ENCODE measurements at regions not wholly inside any gene's neighbourhood (a gene's known extent, or its start where the extent isn't known, plus 50 kb on each side); places are given as distances from the start of the nearest gene placed in this dataset.

DNA sequence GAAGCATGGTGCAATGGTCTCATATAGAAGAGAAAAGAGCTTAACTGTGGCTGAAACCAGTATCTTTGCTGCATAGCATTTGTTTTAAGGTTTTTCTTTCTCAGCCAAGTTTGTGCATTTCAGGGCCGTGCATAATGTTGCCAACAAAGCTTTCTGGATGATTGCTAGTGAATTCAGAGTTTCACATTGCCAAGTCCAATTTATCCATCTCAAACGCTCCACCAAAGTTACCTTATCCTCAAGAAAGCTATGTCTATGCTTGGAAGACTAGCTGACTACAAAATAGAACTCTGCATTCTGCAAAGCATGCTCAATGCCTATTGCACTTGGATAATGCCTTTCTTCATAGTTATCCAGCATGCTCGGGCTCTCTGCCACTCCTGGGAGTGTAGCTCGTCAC lies 535.8 kb upstream of the SGCG start:
- no peak for DNase-seq (ENCODE audit: low read depth in 2 of 2)

- no peak for DNase-seq (ENCODE audit: low read depth in 2 of 2)
Measured at GRCh38 chr13:22647156-22647850, 533.5 kb upstream of the SGCG start.

DNA sequence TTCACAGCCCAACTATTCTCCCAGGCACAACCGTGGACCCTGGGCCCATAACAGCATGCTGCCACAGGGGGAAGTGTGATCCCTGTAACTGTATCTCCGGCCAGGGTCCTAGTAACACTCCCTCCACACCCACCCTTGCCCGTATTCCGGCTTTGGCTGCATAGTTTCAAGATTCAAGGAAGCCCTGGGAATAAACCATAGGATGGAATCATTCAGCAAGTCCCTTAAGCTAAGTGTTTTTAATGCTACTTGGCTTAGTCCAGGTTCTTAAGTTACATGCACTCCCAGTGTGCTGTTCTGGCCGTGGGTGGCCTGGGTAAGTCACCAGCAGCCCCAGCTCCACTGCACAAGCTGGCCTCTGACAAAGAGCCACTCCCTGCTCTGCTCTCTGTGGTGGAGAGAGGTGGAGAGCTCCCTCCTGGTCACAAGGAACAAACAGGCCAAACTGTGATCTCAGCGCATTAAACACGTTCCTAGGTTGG lies 532.4 kb upstream of the SGCG start:
- DNase-seq (ENCODE audit: low read depth in 2 of 2) = no peak

DNA sequence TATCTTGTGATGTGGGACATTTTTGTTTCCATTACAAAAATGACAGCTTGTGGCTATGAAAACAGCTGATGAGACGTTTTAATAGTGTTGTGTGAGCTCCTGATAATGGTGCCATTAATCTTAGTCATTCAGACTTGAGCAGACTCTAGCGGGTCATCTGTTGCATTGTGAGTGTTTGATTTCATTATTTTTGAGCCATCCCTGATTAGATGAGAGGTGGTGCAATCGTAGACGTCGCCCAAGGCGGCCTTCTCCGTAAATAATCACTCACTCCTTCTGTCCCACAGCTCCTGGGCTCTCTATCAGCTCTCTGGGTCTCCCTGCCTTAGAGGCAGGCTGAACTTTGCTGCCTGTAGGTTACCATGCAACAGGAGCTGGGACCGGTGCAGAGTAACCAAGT lies 528.0 kb upstream of the SGCG start:
- no peak for DNase-seq (ENCODE audit: low read depth in 2 of 2)

DNA sequence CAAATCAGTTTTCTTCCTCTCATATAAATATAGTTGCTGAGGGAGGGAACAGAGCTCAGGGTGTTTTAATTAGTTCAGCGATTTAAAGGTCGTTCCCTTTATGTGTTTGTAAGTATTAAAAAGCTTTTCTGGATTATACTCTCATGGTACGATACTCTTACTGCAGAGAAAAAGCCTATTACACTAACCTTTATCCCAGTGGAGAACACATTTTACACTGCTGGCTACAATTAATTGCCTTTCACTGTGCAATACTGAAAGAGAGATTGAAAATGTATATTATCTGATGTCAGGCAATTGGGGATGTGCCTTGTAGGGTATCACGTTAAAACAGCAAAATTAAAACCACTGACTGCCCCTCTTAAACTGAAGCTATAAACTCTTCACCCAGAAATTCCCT lies 526.9 kb upstream of the SGCG start:
- no peak for DNase-seq (ENCODE audit: low read depth in 2 of 2)

DNA sequence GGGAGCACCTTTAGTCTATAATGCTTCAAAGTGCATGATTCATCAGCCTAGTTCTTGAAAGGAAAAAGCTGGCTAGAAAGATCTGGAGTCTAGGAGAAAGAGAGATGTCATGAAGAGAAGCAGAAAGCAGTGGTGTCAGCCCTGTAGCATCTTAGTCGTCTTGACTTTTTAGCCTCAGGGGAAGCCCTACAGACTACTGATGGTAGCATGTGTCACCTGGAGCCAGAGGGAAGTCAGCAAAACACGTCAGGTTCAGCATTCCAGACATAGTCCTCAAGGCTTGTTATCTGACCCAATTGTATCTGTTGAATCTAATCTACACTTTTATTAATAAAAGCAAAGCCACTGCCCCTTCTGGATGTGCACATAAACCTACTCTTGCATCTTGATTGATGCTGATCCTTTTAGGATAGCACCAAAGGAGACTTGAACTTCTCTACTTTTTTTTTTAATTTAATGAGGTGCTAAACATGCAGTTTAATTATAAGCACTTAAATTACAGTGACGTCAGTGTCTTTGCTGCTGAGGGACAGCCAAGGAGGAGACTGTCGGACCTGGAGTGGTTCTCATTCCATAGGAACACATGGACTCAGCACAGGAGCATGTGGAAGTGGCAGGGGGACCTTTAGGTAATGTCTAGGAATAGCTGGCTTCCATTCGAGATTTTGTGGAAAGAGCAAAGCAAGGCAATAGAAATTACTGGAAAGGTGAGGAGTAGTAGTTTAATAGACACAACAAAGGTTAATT lies 525.5 kb upstream of the SGCG start:
- DNase-seq (ENCODE audit: low read depth in 2 of 2) = no peak

DNA sequence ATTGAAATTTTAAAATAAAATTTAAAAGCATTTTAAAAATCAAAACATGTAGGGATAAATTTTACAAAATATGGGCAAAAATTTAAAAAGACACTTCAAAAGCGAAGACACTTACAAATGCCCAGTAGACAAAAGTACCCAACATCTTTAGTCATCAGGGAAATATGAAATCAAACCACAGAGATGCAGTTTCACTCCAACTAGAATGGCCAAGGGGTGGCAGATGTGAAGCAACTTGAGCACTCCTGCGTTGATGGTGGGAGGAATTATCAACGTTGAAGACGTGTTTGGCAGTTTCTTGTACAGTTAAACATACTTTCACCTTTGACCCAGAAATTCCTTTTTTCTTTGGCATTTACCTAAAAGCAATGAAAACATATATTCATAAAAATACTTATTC lies 518.0 kb upstream of the SGCG start:
- DNase-seq (ENCODE audit: low read depth in 2 of 2) = no peak

DNA sequence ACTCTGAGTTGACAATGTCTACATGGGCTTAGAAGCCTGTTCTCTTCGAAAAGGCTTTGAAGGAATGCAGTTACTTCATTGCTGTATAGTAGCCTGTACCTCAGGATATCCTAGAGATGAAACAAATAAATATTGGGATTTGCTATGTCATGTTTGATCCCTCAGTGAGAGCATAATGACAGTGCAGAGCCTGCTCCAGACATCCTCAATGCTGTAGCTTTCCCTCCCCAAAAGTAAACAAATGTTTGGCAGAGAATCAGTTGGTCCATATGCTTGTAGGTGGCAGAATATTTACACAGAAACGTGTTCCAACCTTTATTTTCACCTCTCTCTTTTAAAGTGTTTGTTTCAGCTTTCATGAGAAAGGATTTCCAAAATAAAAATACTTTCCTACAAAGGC lies 515.3 kb upstream of the SGCG start:
- no peak for DNase-seq (ENCODE audit: low read depth in 2 of 2)

- no peak for DNase-seq (ENCODE audit: low read depth in 2 of 2)
Measured at GRCh38 chr13:22690756-22691155, 490.0 kb upstream of the SGCG start.

GRCh38 chr13:22693691-22694090 lies 487.1 kb upstream of the SGCG start:
- no peak for DNase-seq (ENCODE audit: low read depth in 2 of 2)

DNA sequence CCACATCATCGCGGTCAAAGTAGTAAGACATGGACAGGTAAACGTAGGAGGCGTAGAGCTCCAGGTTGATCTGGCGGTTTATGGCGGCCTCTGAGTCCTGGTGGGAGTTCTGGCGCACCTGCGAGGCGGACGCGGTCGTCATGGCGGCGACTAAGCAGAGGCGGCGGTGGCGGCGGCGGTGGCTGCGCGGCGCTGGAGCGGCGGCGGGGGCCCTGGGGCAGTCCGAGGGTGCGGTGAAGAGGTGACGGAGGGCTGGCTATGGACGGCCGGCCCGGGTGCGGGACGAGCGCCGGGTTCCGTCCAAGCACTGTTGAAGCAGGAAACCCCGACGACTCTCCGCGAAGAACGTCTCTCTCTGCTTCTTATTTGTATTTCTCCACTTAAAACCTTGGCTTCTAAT lies 484.3 kb upstream of the SGCG start:
- no peak for DNase-seq (ENCODE audit: low read depth in 2 of 2)

DNA sequence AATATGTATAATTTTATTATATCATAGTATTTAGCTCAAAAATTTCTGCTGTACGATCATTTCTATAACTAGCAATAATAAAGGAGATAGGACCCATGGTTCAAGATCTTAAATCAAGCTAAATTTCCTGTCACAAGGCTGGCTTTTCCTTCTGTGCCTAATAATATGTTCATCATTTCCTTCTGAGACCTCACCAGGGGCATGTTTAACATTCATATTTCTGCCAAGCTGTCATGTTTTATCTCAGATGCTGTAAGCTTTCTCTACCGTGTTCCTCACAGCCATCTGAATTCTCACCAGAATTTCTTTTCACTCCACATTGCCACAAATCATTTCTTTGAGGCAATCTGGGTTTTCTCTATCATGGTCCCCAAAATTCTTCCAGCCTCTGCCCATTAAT lies 482.3 kb upstream of the SGCG start:
- no peak for DNase-seq (ENCODE audit: low read depth in 2 of 2)

- no peak for DNase-seq (ENCODE audit: low read depth in 2 of 2)
Measured at GRCh38 chr13:22700246-22700887, 480.4 kb upstream of the SGCG start.

DNA sequence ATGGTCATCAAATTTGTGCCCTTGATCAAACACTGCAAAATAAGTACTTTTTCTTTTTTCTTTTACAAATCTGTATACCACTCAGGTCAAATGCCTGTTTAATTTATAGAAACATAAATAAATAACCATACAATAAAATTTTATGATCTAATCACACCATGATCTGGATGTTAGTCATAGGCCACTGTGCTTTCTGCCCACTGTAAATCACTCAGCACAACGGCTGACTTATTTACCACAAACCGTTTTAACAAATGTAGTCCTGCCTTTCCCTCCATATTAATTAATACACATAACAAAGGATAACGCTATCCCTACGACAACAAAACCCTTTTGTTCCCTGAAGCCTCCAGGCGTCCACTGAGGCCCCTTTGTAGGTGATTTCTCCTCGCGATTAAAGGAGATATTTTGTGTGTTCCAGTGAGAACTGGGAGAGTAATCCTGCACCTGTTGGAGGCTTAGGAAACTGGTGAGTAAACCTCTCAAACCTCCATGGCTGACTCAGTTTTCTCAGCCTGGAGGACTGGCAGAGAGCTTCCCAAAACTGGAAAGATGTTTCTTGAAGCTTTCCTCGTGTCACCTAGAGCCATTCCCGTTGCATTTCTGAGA lies 477.1 kb upstream of the SGCG start:
- DNase-seq (ENCODE audit: low read depth in 2 of 2) = no peak

DNA sequence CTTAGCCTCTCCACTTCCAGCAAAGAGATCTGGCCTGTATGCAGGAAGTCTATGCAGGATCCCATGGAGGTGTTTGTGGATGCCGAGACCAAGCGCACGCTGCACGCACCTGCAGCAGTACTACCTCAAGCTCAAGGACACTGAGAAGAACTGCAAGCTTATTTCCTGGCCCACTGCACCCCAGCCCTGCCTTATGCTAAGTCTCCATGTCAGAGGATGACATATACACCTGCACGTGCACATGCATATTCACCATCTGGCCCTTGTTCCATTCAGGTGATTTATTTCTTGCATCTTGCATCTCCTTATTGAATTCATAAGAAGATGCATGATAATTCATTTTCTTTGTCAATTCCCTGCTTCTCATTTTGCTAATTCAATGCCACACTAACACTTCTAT lies 472.8 kb upstream of the SGCG start:
- DNase-seq (ENCODE audit: low read depth in 2 of 2) = no peak

GRCh38 chr13:22717036-22717435 lies 463.7 kb upstream of the SGCG start:
- no peak for DNase-seq (ENCODE audit: low read depth in 2 of 2)

- no peak for DNase-seq (ENCODE audit: low read depth in 2 of 2)
Measured at GRCh38 chr13:22726726-22727125, 454.1 kb upstream of the SGCG start.

DNA sequence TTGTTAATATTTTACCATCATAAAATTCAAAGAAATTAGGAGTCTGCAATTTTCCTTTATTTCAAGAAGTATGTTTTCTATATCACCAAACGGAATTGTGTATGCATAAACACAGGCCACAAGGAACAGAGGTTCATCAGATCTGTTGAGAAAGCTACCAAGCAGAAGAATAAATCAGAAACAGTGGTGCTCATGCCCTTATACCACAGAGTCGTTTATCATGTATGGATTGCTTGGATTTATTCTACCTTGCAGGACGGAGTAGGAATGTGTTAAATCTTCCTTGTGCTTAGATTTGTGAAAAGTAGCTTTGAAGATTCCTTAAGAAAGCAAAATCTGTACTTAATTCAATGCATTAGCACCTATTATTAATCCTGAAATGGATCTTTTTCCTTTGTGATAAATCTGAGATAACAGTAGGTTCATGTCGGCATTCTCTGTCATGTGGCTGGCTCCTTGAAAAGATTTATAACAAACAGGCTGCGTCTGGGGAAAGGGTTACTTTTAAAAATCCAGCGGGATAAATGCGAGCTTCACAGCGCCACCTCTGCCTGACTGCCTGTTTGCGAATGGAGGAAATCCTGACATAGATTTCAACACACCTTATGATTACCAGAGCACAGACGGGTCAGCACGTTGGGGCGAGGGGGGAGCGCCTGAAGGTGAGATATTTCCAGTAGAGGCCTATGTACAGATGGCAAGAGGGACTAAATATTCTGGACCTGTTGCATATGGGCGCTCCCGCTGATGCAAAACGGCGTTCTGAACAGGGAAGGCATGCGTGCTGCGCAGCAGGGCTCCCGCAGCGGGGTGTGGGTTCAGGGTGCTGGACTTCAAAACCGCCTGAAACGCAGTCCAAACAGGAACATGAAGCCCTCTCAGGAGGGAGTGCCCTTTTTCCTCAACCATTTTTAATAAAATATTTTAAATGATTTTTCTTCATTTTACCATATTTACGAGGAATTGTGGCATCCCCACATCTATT lies 445.5 kb upstream of the SGCG start:
- DNase-seq (ENCODE audit: low read depth in 2 of 2) = no peak

DNA sequence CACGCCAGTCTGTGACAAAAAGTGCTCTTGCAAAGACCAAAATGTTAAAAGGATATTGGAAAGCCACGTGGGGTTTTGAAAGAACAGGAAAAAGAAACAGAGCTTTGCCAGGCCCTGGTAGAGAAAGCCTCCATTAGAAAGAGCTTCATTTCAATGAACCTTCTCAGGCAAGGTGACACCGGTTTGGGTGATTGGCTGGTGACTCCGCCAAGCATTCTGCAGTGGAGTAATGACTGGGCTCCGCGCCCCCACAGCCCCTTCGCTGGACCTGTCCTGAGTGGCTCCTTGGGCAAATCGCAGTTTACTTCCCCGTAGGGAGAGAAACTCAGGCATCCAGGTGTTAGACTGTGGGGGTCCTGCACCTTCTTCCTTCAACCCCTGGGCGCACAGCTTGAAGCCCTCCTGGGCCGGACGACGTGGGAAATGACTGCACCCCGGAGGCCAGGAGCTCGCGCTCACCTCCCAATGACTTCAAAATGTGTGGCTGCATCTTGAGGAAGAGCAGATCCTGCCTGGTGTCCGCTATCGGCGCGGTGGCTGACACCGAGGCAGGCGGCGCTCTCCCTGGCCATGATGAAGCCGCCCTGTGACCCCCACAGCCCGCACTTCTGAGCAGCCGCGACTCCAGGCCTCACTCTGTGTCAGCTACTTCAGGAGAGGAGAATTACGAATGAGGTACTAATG lies 444.6 kb upstream of the SGCG start:
- no peak for DNase-seq (ENCODE audit: low read depth in 2 of 2)

DNA sequence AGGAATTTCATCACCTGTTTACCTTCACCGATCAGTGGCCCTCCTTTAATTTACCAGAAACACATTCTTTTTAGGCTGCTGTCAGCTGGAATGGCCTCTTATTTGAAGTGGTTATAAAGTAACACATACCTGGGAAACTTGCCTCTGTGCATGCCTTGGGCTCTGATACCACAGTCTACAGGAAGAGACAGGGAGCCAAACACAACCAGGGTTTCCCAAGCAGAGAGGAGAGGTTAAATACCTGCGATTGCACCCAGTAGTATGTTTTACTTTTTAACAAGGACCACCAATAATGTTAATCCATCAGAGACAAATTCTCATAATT lies 444.0 kb upstream of the SGCG start:
- DNase-seq (ENCODE audit: low read depth in 2 of 2) = no peak

DNA sequence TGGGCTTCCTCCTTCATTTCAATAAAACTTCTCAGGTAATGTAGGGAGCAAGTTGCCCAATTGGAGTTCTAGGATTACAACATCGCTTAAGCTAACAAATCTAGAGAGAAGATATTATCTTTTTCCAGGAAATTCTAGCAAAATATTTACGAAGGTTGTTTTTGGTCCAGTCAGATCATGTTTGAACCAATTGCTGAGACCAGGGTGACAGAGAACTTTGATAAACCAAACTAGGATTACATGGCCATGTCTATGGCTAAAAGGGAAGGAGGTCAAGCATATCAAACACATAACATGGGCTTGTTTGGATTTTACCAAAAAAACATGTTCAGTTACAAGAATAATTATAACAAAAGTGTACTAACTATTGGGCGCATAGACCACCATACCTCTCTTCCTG lies 442.4 kb upstream of the SGCG start:
- DNase-seq (ENCODE audit: low read depth in 2 of 2) = no peak

Data from activated CD4-positive, alpha-beta T cell treated with anti-CD3 and anti-CD28 coated beads for 24 hours (primary cell).